ENCODE measurements at regions not wholly inside any gene's neighbourhood (a gene's known extent, or its start where the extent isn't known, plus 50 kb on each side); places are given as distances from the start of the nearest gene placed in this dataset.

GRCh38 chr13:106299621-106300020 lies 235.8 kb downstream of the EFNB2 start:
- TF ChIP-seq POLR2A (IDR thresholded peaks at IDR 0.05; ENCODE audit: extremely low read depth, insufficient read length): no peak
- no peak for TF ChIP-seq CTCF (IDR thresholded peaks at IDR 0.05; ENCODE audit: low read depth, low read length)
- TF ChIP-seq MAX (IDR thresholded peaks at IDR 0.05; ENCODE audit: low read depth, low read length): no peak
- no peak for TF ChIP-seq MYC (IDR thresholded peaks at IDR 0.05; ENCODE audit: low read depth, low read length)

All from NB4 (cell line).